MM.1S (cell line): ENCODE measurements at regions not wholly inside any gene's neighbourhood (a gene's known extent, or its start where the extent isn't known, plus 50 kb on each side); places are given as distances from the start of the nearest gene placed in this dataset.

Source experiments
- DNase-seq: peaks from one replicate; pipeline ENCODE4 v3.0.0-alpha.2; 2015
- H2AFZ ChIP-seq: fragments of 300-600 bp; sonication (generic); 2 replicates; pipeline ENCODE4 v1.6.0; 2016; ENCODE audit warnings: antibody characterized with exemption, low read length
- H3F3A ChIP-seq: fragments of 300-600 bp; sonication (generic); 2 replicates; pipeline ENCODE4 v1.6.1; 2016; ENCODE audit warnings: mild to moderate bottlenecking, antibody characterized with exemption, low read length, moderate library complexity, mixed read lengths; ENCODE audit not compliant: insufficient read depth
- H3K27ac ChIP-seq: fragments of 300-600 bp; sonication (generic); 2 replicates; pipeline ENCODE4 v1.5.1; 2016; ENCODE audit warnings: mild to moderate bottlenecking, low read length
- H3K27me3 ChIP-seq: fragments of 300-600 bp; sonication (generic); replicated peaks from 2 replicates; pipeline ENCODE4 v1.6.0; 2016; ENCODE audit warnings: low read length; ENCODE audit not compliant: insufficient read depth
- H3K36me3 ChIP-seq: fragments of 300-600 bp; sonication (generic); replicated peaks from 2 replicates; pipeline ENCODE4 v1.6.1; 2016; ENCODE audit warnings: mild to moderate bottlenecking, low read length, mixed read lengths; ENCODE audit not compliant: insufficient read depth
- H3K4me1 ChIP-seq: fragments of 300-600 bp; sonication (generic); 2 replicates; pipeline ENCODE4 v1.6.1; 2016; ENCODE audit warnings: low read length, mixed read lengths
- H3K4me2 ChIP-seq: fragments of 300-600 bp; sonication (generic); 2 replicates; pipeline ENCODE4 v1.6.0; 2016; ENCODE audit warnings: low read depth, low read length
- H3K4me3 ChIP-seq: fragments of 300-600 bp; sonication (generic); 2 replicates; pipeline ENCODE4 v1.5.1; 2016; ENCODE audit warnings: low read length, mixed read lengths
- H3K79me2 ChIP-seq: fragments of 300-600 bp; sonication (generic); 2 replicates; pipeline ENCODE4 v1.6.1; 2016; ENCODE audit warnings: mixed run types, low read length, mixed read lengths
- H3K9ac ChIP-seq: fragments of 300-600 bp; sonication (generic); 2 replicates; pipeline ENCODE4 v1.6.1; 2016; ENCODE audit warnings: low read length, mixed read lengths
- H3K9me2 ChIP-seq: fragments of 300-600 bp; sonication (generic); replicated peaks from 2 replicates; pipeline ENCODE4 v1.6.1; 2016; ENCODE audit warnings: mild to moderate bottlenecking, low read length, mixed read lengths; ENCODE audit not compliant: insufficient read depth
- H3K9me3 ChIP-seq: fragments of 300-600 bp; sonication (generic); replicated peaks from 2 replicates; pipeline ENCODE4 v1.6.1; 2016; ENCODE audit warnings: mild to moderate bottlenecking, low read length, mixed read lengths; ENCODE audit not compliant: insufficient read depth
- H4K20me1 ChIP-seq: fragments of 300-600 bp; sonication (generic); 2 replicates; pipeline ENCODE4 v1.6.1; 2016; ENCODE audit warnings: mild to moderate bottlenecking, low read length, moderate library complexity, mixed read lengths; ENCODE audit not compliant: insufficient read depth
- EZH2 ChIP-seq: fragments of 300-600 bp; sonication (generic); optimal IDR thresholded peaks from 2 replicates; pipeline ENCODE3; 2017; ENCODE audit warnings: low read depth, mild to moderate bottlenecking, antibody characterized with exemption, low read length, mixed read lengths
- EZH2phosphoT487 ChIP-seq: fragments of 300-600 bp; sonication (generic); IDR thresholded peaks from 2 replicates; pipeline ENCODE4 v1.6.1; 2018; ENCODE audit warnings: antibody characterized with exemption, low read length
- TF ChIP-seq, protein P1 (sequence below): fragments of 300-600 bp; sonication (generic); IDR thresholded peaks from 2 replicates; pipeline ENCODE4 v1.5.1; 2016; ENCODE audit warnings: antibody characterized with exemption, low read length, mixed read lengths

DNA sequence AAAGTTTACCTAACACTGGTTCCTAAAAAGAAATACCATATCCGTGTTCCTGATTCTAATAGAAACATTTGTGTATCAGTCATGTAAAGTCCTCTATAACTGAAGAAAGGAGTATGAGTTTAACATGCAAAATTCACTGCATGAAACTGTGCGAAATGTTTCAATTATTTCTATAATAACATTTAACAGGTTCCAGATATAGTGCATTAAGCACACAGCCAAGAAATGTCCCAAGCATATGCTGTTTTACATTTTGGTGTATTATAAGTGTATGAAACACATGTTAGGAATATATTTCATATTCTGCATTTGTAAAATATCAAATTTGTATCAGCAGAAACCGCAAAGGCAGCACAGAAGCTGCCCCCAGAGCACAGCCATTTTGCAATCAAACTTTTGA is 764.9 kb downstream of the KCNJ2 start:
- Histone ChIP-seq H3K4me3 (no peak overlapping the region), H4K20me1 (no peaks in the 10 kb centered on the region), H3K4me1 (no peaks in the 10 kb centered on the region), H3F3A (no peaks in the 10 kb centered on the region), H3K9me3 (no peaks in the 10 kb centered on the region), H3K4me2 (no peak overlapping the region), H2AFZ (no peak overlapping the region), H3K27ac (no peak overlapping the region), H3K9ac (no peak overlapping the region), H3K36me3 (no peaks in the 10 kb centered on the region), H3K27me3 (no peaks in the 10 kb centered on the region), H3K79me2 (no peaks in the 10 kb centered on the region), H3K9me2 (no peaks in the 10 kb centered on the region)
- no peak for TF ChIP-seq EZH2
- TF ChIP-seq EZH2phosphoT487: no peak
- TF ChIP-seq, protein P1, sequence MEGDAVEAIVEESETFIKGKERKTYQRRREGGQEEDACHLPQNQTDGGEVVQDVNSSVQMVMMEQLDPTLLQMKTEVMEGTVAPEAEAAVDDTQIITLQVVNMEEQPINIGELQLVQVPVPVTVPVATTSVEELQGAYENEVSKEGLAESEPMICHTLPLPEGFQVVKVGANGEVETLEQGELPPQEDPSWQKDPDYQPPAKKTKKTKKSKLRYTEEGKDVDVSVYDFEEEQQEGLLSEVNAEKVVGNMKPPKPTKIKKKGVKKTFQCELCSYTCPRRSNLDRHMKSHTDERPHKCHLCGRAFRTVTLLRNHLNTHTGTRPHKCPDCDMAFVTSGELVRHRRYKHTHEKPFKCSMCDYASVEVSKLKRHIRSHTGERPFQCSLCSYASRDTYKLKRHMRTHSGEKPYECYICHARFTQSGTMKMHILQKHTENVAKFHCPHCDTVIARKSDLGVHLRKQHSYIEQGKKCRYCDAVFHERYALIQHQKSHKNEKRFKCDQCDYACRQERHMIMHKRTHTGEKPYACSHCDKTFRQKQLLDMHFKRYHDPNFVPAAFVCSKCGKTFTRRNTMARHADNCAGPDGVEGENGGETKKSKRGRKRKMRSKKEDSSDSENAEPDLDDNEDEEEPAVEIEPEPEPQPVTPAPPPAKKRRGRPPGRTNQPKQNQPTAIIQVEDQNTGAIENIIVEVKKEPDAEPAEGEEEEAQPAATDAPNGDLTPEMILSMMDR: no peak
- no peak for DNase-seq

DNA sequence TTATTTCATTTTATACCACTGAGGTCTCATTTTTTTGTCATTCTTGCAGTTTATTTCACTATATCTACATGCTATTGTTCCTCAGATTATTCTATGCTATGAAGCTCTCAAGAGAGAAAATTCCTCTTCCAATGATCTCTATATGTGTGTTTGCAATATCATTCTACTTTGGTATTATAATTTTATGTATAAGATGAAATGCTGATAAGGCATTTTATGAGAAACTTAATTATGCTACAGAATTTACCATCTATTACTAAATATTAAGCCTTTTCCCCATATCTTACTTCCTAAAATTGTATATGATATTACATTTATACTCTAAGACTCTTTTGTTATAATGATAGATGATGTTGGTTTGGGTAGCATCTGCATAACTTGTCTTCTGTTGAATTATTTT is 765.5 kb downstream of the KCNJ2 start:
- Histone ChIP-seq H3K9ac (no peak overlapping the region), H3K4me2 (no peak overlapping the region), H3K27me3 (no peaks in the 10 kb centered on the region), H3F3A (no peaks in the 10 kb centered on the region), H3K36me3 (no peaks in the 10 kb centered on the region), H3K9me2 (no peaks in the 10 kb centered on the region), H2AFZ (no peak overlapping the region), H3K27ac (no peak overlapping the region), H3K9me3 (no peaks in the 10 kb centered on the region), H3K4me1 (no peaks in the 10 kb centered on the region), H3K4me3 (no peak overlapping the region), H3K79me2 (no peaks in the 10 kb centered on the region), H4K20me1 (no peaks in the 10 kb centered on the region)
- DNase-seq: no peak
- TF ChIP-seq EZH2phosphoT487: no peak
- TF ChIP-seq, protein P1: no peak
- no peak for TF ChIP-seq EZH2

DNA sequence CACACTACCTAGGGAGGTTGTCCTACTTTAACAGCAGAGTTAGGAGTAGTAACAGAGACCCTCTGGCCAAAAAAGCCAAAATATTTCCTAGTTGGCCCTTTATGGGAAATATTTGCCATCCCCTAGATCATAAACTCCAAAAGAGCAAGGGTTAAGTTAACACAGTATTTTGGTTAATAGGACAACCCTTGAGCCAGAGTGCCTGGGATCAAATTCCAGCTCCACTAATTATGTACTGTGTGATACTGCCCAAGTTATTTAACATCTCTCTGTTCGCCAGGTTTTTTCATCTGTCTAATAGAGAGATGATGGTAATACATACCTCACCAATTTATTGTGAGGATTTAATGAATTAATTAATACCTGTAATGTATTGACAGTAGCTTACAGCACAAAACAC is 767.4 kb downstream of the KCNJ2 start:
- H3F3A ChIP-seq: no peaks in the 10 kb centered on the region
- no peaks in the 10 kb centered on the region for H3K79me2 ChIP-seq
- no peak overlapping the region for H2AFZ ChIP-seq
- no peak for DNase-seq
- no peaks in the 10 kb centered on the region for H3K4me1 ChIP-seq
- no peaks in the 10 kb centered on the region for H4K20me1 ChIP-seq
- no peaks in the 10 kb centered on the region for H3K9me3 ChIP-seq
- TF ChIP-seq EZH2phosphoT487: no peak
- no peak for TF ChIP-seq EZH2
- TF ChIP-seq, protein P1: no peak
- H3K36me3 ChIP-seq: no peaks in the 10 kb centered on the region
- no peaks in the 10 kb centered on the region for H3K9me2 ChIP-seq
- H3K4me3 ChIP-seq: no peak overlapping the region
- H3K27me3 ChIP-seq: no peaks in the 10 kb centered on the region
- no peak overlapping the region for H3K4me2 ChIP-seq
- no peak overlapping the region for H3K27ac ChIP-seq
- no peak overlapping the region for H3K9ac ChIP-seq
